ENCODE measurements at regions not wholly inside any gene's neighbourhood (a gene's known extent, or its start where the extent isn't known, plus 50 kb on each side); places are given as distances from the start of the nearest gene placed in this dataset.
"Not testable (repeated sequence)": the region's sequence is repeated elsewhere in the genome, so short reads cannot be mapped to it uniquely, and the experiment has no call there.

DNA sequence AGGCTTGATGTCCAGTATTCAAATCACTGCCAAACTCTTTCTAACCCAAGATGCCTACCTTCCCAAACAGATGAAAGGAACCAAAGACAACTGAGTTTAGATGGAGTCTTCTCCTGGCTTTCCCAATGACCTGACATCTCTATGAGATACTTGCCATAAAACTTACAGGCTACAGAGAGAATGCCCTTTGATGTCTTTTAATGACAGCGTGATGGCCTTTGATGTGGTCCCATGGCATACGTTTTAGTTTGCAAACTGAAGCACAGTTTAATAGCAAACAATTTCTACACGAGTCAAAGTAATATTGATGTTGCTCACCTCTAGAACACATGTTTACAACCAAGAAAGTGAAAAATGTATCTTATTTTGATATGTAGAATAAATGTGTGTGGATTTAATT lies 73.2 kb downstream of the ZIC4 start:
- peak; percentile 25 for DNase-seq

- no peak for DNase-seq
Measured at GRCh38 chr3:147328711-147329110, 77.6 kb downstream of the ZIC4 start.

- no peak for DNase-seq
Measured at GRCh38 chr3:147324356-147324755, 82.0 kb downstream of the ZIC4 start.

- no peak for DNase-seq
Measured at GRCh38 chr3:147318900-147319299, 87.4 kb downstream of the ZIC4 start.

- DNase-seq, result not testable (repeated sequence)
Measured at GRCh38 chr3:147317080-147317479, 89.3 kb downstream of the ZIC4 start.

- no peak for DNase-seq
Measured at GRCh38 chr3:147313513-147313912, 92.8 kb downstream of the ZIC4 start.

DNA sequence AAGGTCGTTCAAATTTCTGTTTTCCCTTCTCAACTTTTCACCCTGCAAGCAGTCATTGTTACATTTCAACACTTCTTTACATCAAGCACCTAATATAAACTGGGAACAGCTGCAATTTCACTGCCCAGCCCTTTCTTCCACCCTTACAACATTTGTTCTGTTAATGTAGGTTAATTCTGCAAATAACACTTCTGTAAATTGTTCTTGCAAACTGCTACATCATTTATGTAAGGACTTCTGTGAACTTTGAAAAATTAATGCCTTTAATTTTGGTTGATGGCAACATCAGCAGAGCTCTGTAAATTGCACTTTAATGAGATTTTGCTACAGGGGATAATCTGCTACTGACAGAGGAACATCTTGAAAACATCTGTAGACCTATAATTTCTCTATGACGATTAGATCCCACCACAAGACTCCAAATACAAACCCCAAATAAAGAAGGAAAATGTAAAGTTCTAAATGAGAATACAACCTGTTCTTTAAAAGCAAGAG lies 93.5 kb downstream of the ZIC4 start:
- DNase-seq, result no peak

- DNase-seq, result no peak
Measured at GRCh38 chr3:147311716-147312115, 94.6 kb downstream of the ZIC4 start.

DNA sequence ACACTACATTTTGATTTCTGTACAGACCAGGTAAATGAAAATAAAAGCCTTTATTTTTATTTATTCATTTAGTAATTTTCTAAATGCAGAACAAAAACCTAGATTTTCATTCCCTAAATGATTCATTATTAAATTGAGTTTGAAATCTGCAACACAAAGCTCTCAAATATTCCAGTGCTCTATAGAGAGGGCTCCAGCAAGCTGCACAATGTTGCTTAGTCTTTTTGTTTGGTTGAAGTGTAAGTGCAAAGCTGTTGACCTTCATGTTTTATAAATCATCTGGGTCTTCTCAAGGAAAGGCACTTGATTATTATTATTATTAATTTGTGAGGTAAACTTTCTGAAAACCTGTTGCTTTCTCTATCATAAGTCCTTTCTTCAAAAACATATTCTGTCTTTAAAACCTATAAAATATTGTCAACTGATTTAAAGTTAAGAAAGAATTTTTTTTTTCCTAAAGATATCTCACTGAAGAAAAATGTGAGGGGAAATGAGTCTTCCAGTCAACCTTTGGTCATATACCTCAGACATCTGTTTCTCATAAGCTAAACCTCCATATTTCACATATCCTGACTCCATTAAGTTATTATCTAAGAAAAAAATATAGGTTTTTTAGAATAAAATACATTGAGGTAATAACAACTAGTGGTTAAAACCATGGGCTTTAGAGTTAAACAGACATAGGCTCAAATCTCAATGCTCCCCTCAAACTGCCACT lies 100.7 kb downstream of the ZIC4 start:
- no peak for DNase-seq

DNA sequence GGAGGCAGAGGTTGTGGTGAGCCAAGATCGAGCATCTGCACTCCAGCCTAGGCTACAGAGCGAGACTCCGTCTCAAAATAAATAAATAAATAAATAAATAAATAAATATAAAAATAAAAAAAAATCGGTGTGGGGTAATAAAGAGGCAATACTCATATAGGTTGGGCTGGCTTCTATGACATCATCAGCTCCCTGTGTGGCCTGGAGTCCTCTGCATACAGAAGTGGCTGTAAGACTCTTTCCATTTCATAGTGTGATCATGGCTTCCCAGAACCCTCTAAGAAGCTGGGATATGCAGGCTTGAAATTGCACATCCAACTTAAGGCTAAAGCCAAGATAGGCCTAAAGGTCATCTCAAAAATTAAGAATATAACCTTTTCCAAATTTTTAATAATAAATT lies 101.6 kb downstream of the ZIC4 start:
- DNase-seq, result no peak

DNA sequence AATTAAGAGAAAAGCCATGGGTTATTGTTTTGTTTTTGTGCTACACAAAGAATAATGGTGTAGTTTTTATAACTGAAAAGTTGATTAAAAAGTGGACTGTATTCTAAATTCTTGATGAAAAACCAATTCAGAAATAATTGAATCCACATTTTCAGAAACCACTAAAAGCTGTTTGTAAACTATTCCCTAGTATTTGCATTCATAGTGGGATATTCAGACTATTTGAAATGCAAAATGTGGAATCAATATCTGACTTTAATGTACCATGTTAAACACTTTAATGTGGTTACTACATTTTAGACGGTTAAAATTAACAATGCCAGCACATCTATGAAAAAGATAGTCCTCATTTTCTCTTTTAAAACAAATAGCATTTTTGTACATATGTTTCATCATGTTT lies 104.6 kb downstream of the ZIC4 start:
- no peak for DNase-seq

- no peak for DNase-seq
Measured at GRCh38 chr3:147299656-147300055, 106.7 kb downstream of the ZIC4 start.

DNA sequence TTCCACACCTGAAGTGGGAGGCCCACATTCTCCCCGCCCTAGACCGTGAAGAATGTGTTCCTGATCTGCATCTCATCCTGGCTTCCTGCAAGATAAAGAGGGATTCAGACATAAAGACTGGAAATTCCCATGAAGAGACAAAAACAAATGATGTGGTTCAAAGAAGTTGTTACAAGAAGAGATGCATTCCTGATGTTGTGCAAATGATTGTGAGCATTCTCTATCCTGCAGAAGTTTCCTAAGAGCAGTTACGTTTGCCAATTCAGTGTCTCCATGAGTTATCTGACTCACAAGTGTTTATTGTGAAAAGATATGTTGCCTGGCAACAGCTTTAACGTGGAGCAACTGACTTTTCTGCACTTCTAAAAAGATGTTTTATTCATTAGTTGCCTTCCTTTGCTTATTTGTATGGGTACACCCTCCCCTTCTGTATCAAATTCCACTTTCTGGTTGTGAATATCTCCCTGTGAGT lies 107.8 kb downstream of the ZIC4 start:
- no peak for DNase-seq

- no peak for DNase-seq
Measured at GRCh38 chr3:147297761-147298350, 108.5 kb downstream of the ZIC4 start.

DNA sequence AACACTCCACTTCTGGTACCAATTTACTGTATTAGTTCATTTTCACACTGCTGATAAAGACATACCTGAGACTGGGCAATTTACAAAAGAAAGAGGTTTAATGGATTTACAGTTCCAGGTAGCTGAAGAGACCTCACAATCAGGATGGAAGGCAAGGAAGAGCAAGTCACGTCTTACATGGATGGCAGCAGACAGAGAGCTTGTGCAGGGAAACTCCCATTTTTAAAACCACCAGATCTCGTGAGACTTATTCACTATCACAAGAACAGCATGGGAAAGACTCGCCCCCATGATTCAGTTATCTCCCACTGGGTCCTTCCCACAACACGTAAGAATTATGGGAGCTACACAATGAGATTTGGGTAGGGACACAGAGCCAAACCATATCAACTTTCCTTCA lies 119.0 kb downstream of the ZIC4 start:
- not testable (repeated sequence) for DNase-seq

- no peak for DNase-seq
Measured at GRCh38 chr3:147269907-147270306, 136.4 kb downstream of the ZIC4 start.

DNA sequence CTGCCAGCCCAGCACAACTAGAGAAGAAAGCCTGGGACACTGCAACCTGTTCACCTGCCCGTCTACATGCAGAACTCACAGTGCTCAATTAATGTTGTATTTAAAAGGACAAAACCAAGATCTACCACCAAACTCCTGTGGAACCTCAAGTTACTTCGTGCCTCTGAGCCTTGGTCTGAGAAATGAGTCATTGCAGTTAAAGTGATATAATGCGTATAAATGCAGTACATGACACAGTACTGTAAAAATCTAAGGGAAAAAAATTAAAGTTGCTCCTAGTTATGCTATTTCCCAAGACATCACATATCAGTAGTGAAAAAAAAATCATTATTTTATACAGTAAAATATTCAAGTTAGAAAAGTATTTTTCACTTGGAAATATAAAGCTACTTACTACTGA lies 138.9 kb downstream of the ZIC4 start:
- no peak for DNase-seq

GRCh38 chr3:147257944-147258343 lies 148.4 kb downstream of the ZIC4 start:
- no peak for DNase-seq

- DNase-seq, result no peak
Measured at GRCh38 chr3:147256739-147257138, 149.6 kb downstream of the ZIC4 start.

DNA sequence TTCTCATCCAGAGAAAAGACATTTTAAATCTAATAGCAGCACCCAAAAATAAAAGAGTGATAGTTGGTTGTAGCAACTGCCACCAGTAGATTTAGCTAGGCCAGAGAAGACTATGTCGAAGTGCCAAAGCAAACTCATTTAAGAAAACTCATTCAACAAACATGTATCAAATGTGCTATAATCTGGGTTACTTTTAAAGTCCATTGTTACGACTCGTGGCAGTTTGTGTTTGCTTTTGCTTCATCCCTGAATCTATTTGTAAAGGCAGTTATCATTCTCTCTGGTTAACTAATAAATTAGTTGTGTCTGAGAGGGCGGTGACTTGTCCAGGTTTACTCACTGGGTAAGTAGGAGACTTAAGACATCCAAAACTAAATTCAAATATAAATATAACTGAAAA lies 159.4 kb downstream of the ZIC4 start:
- DNase-seq, result no peak

GRCh38 chr3:147245638-147246037 lies 160.7 kb downstream of the ZIC4 start:
- DNase-seq, result not testable (repeated sequence)

DNA sequence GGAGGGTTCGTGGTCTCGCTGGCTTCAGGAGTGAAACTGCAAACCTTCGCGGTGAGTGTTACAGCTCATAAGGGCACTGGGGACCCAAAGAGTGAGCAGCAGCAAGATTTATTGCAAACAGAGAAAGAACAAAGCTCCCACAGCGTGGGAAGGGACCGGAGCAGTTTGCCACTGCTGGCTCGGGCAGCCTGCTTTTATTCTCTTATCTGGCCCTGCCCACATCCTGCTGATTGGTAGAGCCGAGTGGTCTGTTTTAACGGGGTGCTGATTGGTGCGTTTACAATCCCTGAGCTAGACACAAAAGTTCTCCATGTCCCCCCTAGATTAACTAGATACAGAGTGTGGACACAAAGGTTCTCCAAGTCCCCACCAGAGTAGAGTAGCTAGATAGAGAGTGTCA lies 161.3 kb downstream of the ZIC4 start:
- DNase-seq, result peak; percentile 19

DNA sequence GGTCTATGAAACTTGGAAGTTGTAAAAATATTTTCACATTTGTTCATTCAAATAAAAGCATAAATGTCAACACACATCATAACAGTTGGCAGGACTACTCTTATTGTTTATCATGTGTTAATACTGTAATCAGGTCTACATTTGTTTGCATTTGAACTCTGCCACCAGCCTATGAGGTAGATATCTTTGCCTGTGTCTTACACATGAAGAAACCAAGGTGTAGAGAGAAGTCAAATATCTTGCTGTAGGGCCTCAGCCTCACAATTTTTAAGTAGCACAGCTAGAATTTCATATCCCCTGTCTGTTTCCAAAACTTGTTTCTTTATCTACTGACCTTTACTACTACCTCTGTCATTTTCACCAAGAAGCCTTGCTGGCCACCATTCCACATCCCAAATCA lies 161.9 kb downstream of the ZIC4 start:
- peak; percentile 6 for DNase-seq

DNA sequence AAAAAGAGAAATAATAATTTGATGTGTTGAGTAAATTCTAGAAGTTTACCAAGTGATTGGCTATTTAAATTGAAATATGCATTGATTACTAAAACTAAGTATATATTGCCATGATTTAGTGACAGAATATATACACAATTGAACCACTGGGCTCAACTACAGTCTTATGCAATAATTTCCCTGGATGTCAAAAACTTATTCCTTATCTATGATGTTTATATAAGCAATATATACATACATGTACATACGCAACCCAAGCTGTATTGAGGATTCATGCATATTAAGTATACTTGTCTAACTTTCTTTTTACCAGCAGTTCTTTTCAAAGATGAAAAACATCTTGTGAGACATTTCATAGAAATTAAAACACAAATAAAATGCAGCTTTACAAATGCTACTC lies 165.8 kb downstream of the ZIC4 start:
- no peak for DNase-seq

DNA sequence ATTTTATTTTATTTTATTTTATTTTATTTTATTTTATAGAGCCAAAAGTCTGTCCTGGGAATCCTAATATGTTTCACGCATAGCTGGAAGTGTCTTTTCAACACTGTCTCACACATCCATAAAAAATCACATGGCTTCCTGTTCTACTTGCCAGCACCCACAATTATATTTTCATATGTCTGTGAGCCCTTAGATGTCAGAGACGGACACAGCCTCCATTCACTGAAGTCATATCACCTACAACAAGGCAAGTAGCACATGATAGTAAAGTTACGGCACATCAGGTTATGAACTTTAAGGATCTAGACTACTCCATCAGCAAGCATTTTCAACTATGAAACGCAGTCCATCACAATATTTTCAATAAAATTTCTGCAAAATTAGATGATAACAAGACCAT lies 168.4 kb downstream of the ZIC4 start:
- no peak for DNase-seq

All from NCI-H510A treated with DMSO at 0.1 percent for 48 hours (cell line).